Erythroblast (primary cell): ENCODE measurements at regions not wholly inside any gene's neighbourhood (a gene's known extent, or its start where the extent isn't known, plus 50 kb on each side); places are given as distances from the start of the nearest gene placed in this dataset.

Experiments
- GATA1 ChIP-seq: IDR thresholded peaks from 2 replicates; pipeline ENCODE4 v1.6.1; 2011; ENCODE audit warnings: low read depth, mild to moderate bottlenecking, control low read depth, low read length, moderate library complexity
- POLR2A ChIP-seq: IDR thresholded peaks from 2 replicates; pipeline ENCODE4 v1.6.1; 2011; ENCODE audit warnings: mild to moderate bottlenecking, low read length

DNA sequence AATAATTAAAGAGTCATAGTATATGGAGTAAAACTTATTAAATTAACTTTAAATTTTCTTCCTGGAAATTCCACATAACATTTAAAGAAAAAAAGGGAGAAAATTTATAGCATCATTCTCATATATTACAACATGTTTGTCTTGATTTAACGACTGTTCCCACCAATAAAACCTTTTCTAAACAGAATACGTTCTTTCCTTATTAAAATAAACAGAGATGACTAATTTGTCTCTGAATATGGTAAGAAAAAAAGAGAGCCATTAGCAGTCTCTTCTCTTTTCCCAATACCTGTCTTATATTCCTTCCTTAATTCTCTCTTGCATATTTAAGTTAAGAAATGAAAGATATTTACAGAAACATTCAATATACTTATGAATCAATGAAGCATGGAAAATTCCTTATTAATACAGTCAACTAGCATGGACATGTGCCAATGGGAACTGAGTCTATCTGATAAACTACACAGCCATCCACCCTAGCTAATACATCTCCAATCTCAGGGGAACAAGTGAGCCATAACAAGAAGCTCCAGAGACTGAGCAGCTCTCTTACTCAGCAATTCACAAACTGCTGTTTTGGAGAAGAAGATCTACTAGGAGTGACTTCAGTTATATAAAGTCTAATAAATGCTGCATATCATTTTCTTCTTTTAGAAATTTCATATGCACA is 347.1 kb upstream of the MANEA start:
- TF ChIP-seq POLR2A = no peak
- TF ChIP-seq GATA1 = no peak
